Adrenal gland (tissue), 9 donors: ENCODE measurements at regions not wholly inside any gene's neighbourhood (a gene's known extent, or its start where the extent isn't known, plus 50 kb on each side); places are given as distances from the start of the nearest gene placed in this dataset.
A peak's percentile ranks its signal among the peaks of the same experiment; 100 is the strongest.

Experiments used
- DNase-seq, 7 donors: peaks; one replicate each; pipeline ENCODE4 v3.0.0-alpha.2; 2019 to 2020
- H3K27ac ChIP-seq, 5 donors: fragments of 200-600 bp; sonication (generic) in 4 of 5; 1 replicate in 3 of 5; 2 replicates in 2 of 5; pipeline versions ENCODE4 v1.5.1 to v1.8.0; 2016 to 2020; ENCODE audit warnings: mild to moderate bottlenecking in 1 of 5
- H3K27me3 ChIP-seq: fragments of 200-600 bp; 2 replicates; pipeline ENCODE4 v1.8.0; 2021
- H3K36me3 ChIP-seq, 2 donors: fragments of 200-600 bp; replicated peaks in 1 of 2; 1 replicate in 1 of 2; 2 replicates in 1 of 2; pipeline versions ENCODE4 v1.5.1 to v1.8.0; 2018 to 2022
- H3K4me1 ChIP-seq, 2 donors: fragments of 200-600 bp; replicated peaks in 1 of 2; 1 replicate in 1 of 2; 2 replicates in 1 of 2; pipeline versions ENCODE4 v1.5.1 to v1.8.0; 2018 to 2021
- H3K4me3 ChIP-seq, 4 donors: fragments of 200-600 bp; sonication (generic) in 3 of 4; one replicate each; pipeline ENCODE4 v1.5.1; 2016 to 2018
- H3K9me3 ChIP-seq, 3 donors: fragments of 200-600 bp; sonication (generic) in 1 of 3; replicated peaks in 1 of 3; 1 replicate in 2 of 3; 2 replicates in 1 of 3; pipeline versions ENCODE4 v1.5.1 to v1.8.0; 2016 to 2021
- POLR2A ChIP-seq, 2 donors: fragments of 450-650 bp; IDR thresholded peaks; one replicate each; pipeline ENCODE4 v1.6.1; 2017; ENCODE audit warnings: antibody characterized with exemption in 2 of 2, mild to moderate bottlenecking in 2 of 2, moderate library complexity in 1 of 2
- WGBS, 4 donors: extraction: QIAGEN DNeasy Blood & Tissue Kit in 2 of 4; methylation state at CpG; one replicate each; pipeline versions ENCODE4 v1.1.5 to v1.1.7; 2013 to 2017; 5-methylcytosine and 5-hydroxymethylcytosine counted together
- intact Hi-C, 2 donors: fragments of 100-400 bp; cut with DNase I; formaldehyde crosslinking; loops; one replicate each; pipeline versions ENCODE4 v1.14.1 to v1.15.0; 2022 to 2023
- TF ChIP-seq, protein P1 (sequence below), 6 experiments: fragments of 450-650 bp in 4 of 6; fragments of 200-600 bp in 2 of 6; sonication (generic) in 1 of 6; IDR thresholded peaks; 1 replicate in 5 of 6; 2 replicates in 1 of 6; pipeline versions ENCODE4 v1.5.1 to v1.8.0; 2016 to 2021; ENCODE audit warnings: antibody characterized with exemption in 6 of 6, mild to moderate bottlenecking in 2 of 6, moderate library complexity in 1 of 6
- donor health status: healthy with polysubstance abuse.
- donor health status: Bipolar disorder and iron deficiency.
- donor health status: DM: yes; HTN: yes; CAD: no.
- donor health status: DM: no; HTN: no; CAD: no.
- donor health status: DM: no; HTN: no; CAD: no.

DNA sequence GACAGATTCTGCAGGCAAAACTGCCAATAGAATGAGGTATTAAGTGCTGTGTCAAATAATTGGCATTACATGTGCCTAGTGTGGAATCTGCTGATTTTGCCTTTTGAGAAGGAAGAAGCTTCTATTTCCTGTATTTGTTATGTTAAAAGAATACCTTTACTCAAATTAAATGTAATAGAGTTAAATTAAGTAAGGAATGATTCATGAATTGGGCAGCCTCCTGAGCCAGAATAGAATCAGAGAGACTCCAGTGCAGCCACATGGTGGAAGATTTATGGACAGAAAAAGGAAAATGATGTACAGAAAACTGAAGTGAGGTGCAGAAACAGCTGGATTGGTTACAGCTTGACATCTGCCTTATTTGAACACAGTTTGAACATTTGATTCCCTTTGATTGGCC, 464.4 kb upstream of the SEMA6A start:
- H3K36me3 ChIP-seq: no peaks in the 10 kb centered on the region
- intact Hi-C loops: no loop called here
- H3K9me3 ChIP-seq: no peaks in the 10 kb centered on the region
- TF ChIP-seq, protein P1, sequence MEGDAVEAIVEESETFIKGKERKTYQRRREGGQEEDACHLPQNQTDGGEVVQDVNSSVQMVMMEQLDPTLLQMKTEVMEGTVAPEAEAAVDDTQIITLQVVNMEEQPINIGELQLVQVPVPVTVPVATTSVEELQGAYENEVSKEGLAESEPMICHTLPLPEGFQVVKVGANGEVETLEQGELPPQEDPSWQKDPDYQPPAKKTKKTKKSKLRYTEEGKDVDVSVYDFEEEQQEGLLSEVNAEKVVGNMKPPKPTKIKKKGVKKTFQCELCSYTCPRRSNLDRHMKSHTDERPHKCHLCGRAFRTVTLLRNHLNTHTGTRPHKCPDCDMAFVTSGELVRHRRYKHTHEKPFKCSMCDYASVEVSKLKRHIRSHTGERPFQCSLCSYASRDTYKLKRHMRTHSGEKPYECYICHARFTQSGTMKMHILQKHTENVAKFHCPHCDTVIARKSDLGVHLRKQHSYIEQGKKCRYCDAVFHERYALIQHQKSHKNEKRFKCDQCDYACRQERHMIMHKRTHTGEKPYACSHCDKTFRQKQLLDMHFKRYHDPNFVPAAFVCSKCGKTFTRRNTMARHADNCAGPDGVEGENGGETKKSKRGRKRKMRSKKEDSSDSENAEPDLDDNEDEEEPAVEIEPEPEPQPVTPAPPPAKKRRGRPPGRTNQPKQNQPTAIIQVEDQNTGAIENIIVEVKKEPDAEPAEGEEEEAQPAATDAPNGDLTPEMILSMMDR (IDR thresholded peaks at IDR 0.05): no peak
- TF ChIP-seq POLR2A (IDR thresholded peaks at IDR 0.05): no peak
- H3K27me3 ChIP-seq: no peaks in the 10 kb centered on the region
- no peak for DNase-seq
- no peak overlapping the region for H3K27ac ChIP-seq
- no peak overlapping the region for H3K4me3 ChIP-seq
- H3K4me1 ChIP-seq: no peaks in the 10 kb centered on the region

DNA sequence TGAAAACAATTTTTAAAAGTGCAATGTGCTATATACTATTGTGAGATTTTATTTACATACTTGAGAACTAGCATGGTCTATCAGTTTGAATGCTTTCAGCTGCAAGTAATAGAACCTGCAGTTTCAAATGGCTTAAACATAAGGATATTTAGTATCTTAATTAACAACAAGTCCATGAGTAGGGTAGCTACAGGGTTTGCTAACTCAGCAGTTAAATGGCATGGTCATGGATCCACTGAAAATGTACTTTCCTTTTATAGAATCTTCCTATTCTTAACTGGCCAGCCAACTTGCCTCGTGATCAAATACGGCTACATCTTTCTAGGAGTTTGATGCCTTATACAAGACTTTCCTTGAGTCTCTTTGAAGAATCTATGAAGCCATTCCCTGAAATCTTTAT, 452.8 kb upstream of the SEMA6A start:
- Histone ChIP-seq H3K9me3 (no peaks in the 10 kb centered on the region), H3K36me3 (no peaks in the 10 kb centered on the region), H3K4me1 (no peaks in the 10 kb centered on the region), H3K27ac (no peak overlapping the region), H3K27me3 (no peaks in the 10 kb centered on the region), H3K4me3 (no peak overlapping the region)
- WGBS, 4 donors: 77 to 96% (median 93%) methylated on average over 2 of the region's 2 CpGs
- no peak for DNase-seq
- TF ChIP-seq, protein P1 (IDR thresholded peaks at IDR 0.05): no peak
- TF ChIP-seq POLR2A (IDR thresholded peaks at IDR 0.05): no peak
- intact Hi-C loops: no loop called here

DNA sequence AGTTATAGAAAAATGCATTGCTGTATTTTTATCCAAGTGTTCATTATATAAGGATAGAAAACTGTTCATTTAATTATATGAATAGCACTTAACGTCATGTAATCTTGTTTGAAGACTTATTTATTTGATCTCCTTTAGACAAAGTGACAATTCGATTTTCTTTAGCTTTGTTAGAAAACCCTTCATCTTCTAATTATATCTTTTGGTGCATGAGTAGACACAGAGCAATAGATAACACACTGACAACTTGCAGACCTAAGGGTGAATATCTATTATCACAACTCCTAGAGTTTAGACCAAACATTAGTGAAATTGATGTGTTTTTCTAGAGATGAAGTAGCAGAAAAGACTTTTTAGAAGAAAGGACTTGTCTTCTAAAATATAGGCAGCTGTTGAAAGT, 446.4 kb upstream of the SEMA6A start:
- Histone ChIP-seq H3K27ac (no peak overlapping the region), H3K4me3 (no peak overlapping the region), H3K4me1 (no peaks in the 10 kb centered on the region), H3K27me3 (no peaks in the 10 kb centered on the region), H3K36me3 (no peaks in the 10 kb centered on the region), H3K9me3 (no peaks in the 10 kb centered on the region)
- 46 to 62% (median 56%) methylated on average over 2 of the region's 2 CpGs for WGBS, 4 donors
- TF ChIP-seq POLR2A (IDR thresholded peaks at IDR 0.05): no peak
- TF ChIP-seq, protein P1 (IDR thresholded peaks at IDR 0.05): no peak
- intact Hi-C loops: no loop called here
- no peak for DNase-seq

DNA sequence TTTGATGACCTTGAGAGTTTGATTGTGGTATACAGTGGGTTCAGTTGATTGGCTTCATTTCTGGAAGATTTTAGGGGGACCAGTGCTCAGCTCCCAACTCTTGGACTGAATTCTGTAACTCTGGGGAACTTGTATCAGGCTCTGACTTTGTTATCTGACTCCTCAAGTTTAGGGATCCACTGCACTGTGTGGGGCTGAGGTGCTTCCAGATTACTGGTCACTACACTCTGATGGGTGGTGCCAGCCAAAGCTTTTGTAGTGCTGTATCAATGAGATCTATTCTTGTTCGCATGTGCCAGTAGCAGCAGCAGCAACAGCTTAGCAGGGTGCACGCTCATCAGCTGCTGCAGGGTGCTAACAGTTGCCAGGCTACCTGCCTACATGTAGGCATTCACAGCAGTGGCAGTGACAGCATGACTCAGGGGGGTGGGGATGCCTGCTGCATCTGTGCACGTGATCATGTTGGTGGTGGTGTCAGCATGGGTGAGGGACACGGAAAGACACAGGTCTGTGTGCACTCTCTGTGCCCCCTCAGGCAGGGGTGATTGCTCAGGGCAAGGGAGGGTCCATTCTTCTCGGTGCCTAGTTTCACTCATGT, 438.8 kb upstream of the SEMA6A start:
- Histone ChIP-seq H3K9me3 (no peaks in the 10 kb centered on the region), H3K27me3 (no peaks in the 10 kb centered on the region), H3K4me1 (no peaks in the 10 kb centered on the region), H3K36me3 (no peaks in the 10 kb centered on the region), H3K27ac (no peak overlapping the region), H3K4me3 (no peak overlapping the region)
- TF ChIP-seq, protein P1 (IDR thresholded peaks at IDR 0.05): no peak
- no peak for TF ChIP-seq POLR2A (IDR thresholded peaks at IDR 0.05)
- WGBS, 4 donors: 69 to 100% (median 83%) methylated on average over 1 to 5 of the region's 5 CpGs
- intact Hi-C loops: no loop called here
- peak in 1 of 7 donors; percentile 53 for DNase-seq
